SH-SY5Y (cell line): ENCODE measurements at regions not wholly inside any gene's neighbourhood (a gene's known extent, or its start where the extent isn't known, plus 50 kb on each side); places are given as distances from the start of the nearest gene placed in this dataset.

Experiments
- GATA2 ChIP-seq: IDR thresholded peaks from 2 replicates; pipeline ENCODE4 v1.6.1; 2011; ENCODE audit warnings: mild to moderate bottlenecking, low read depth, low read length
- GATA3 ChIP-seq: IDR thresholded peaks from 2 replicates; pipeline ENCODE4 v1.6.1; 2011; ENCODE audit warnings: low read depth, mild to moderate bottlenecking, low read length, moderate library complexity

DNA sequence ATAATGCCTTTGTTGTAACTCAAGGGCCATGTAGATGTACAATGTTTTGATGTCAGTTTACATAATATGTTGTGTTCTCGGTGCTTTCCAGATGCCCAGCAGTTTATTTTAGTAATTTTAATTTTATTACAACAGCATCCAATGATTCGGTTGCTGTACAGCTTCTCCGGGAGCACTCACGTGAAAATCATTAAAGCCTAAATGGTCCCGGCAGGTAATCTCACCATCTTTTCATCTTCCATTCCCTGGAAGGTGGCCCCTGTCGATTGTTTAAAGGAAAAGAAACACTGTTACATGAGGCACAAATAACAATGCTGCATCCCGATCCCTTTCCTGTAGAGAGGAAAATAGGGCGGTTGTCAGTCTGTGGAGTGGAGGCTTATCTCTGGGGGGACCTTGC, 498.1 kb downstream of the SLC4A3 start:
- TF ChIP-seq GATA3 (no peak), GATA2 (no peak)
